Vagina (tissue), 2 donors: ENCODE measurements at regions not wholly inside any gene's neighbourhood (a gene's known extent, or its start where the extent isn't known, plus 50 kb on each side); places are given as distances from the start of the nearest gene placed in this dataset.
"Not testable (repeated sequence)": the region's sequence is repeated elsewhere in the genome, so short reads cannot be mapped to it uniquely, and the experiment has no call there.

Source experiments
- CTCF ChIP-seq, 3 experiments: fragments of 450-650 bp in 2 of 3; fragments of 200-600 bp in 1 of 3; sonication (generic) in 1 of 3; IDR thresholded peaks; one replicate each; pipeline ENCODE4 v1.5.1; 2017 to 2019; ENCODE audit warnings: antibody characterized with exemption in 3 of 3, mild to moderate bottlenecking in 2 of 3, moderate library complexity in 2 of 3
- POLR2AphosphoS5 ChIP-seq, 2 donors: sonication (generic); formaldehyde crosslinking; IDR thresholded peaks; one replicate each; pipeline ENCODE4 v1.9.0; 2017; ENCODE audit warnings: antibody characterized with exemption in 2 of 2, mild to moderate bottlenecking in 2 of 2, low read depth in 1 of 2; ENCODE audit not compliant: insufficient read depth in 1 of 2

- TF ChIP-seq CTCF (IDR thresholded peaks at IDR 0.05); POLR2AphosphoS5 (IDR thresholded peaks at IDR 0.05; ENCODE audit: insufficient read depth in 1 of 2, low read depth in 1 of 2): not testable (repeated sequence)
Measured at GRCh38 chr5:82932473-82933220, 144.5 kb downstream of the TMEM167A start.
